ENCODE measurements at regions not wholly inside any gene's neighbourhood (a gene's known extent, or its start where the extent isn't known, plus 50 kb on each side); places are given as distances from the start of the nearest gene placed in this dataset.

GRCh38 chr5:32496104-32496503, 51.6 kb upstream of the ZFR start:
- TF ChIP-seq POLR2A (IDR thresholded peaks at IDR 0.05) = no peak
- TF ChIP-seq CTCF (IDR thresholded peaks at IDR 0.05) = no peak
- Histone ChIP-seq H3K27me3 (peaks cover 3% of the 10 kb centered on the region), H3K4me3 (no peak overlapping the region), H3K27ac (no peak overlapping the region), H3K9me3 (replicated peaks in 1 of 3) (no peaks in the 10 kb centered on the region), H3K4me1 (replicated peaks in 1 of 2) (peaks cover 0 to 5% of the 10 kb centered on the region in 2 donors), H3K36me3 (replicated peaks in 1 of 2) (no peaks in the 10 kb centered on the region)
- intact Hi-C loops (cut with DNase I) = no loop called here
- WGBS, 4 donors = 74 to 81% (median 77%) methylated on average over 5 of the region's 5 CpGs
- no peak for DNase-seq

GRCh38 chr5:32494827-32495226, 50.3 kb upstream of the ZFR start:
- H3K4me3 ChIP-seq = no peak overlapping the region
- no peaks in the 10 kb centered on the region for H3K9me3 ChIP-seq (replicated peaks in 1 of 3)
- TF ChIP-seq POLR2A (IDR thresholded peaks at IDR 0.05) = no peak
- no peak for TF ChIP-seq CTCF (IDR thresholded peaks at IDR 0.05)
- intact Hi-C loops (cut with DNase I) = loop anchor here in 1 of 2 donors (5.0 kb wide), 1 partner anchor 97 kb away; no protein-coding TSS in a partner anchor
- peaks cover 0 to 5% of the 10 kb centered on the region in 2 donors for H3K4me1 ChIP-seq (replicated peaks in 1 of 2)
- H3K36me3 ChIP-seq (replicated peaks in 1 of 2) = no peaks in the 10 kb centered on the region
- 93 to 95% (median 94%) methylated on average over 4 to 6 of the region's 6 CpGs for WGBS, 4 donors
- peaks cover 3% of the 10 kb centered on the region for H3K27me3 ChIP-seq
- no peak for DNase-seq
- no peak overlapping the region for H3K27ac ChIP-seq

All from adrenal gland (tissue), 9 donors.